Heart left ventricle (tissue), 13 donors: ENCODE measurements at regions not wholly inside any gene's neighbourhood (a gene's known extent, or its start where the extent isn't known, plus 50 kb on each side); places are given as distances from the start of the nearest gene placed in this dataset.

Experiments used
- POLR2A ChIP-seq, 2 donors: fragments of 450-650 bp; IDR thresholded peaks; one replicate each; pipeline ENCODE4 v1.6.1; 2017; ENCODE audit warnings: antibody characterized with exemption in 2 of 2, mild to moderate bottlenecking in 2 of 2, moderate library complexity in 2 of 2
- TF ChIP-seq, protein P1 (sequence below), 12 donors: fragments of 200-600 bp; sonication (generic) in 4 of 12; IDR thresholded peaks; one replicate each; pipeline versions ENCODE4 v1.5.0 to v1.8.0; 2018 to 2022; ENCODE audit warnings: antibody characterized with exemption in 12 of 12, mild to moderate bottlenecking in 5 of 12
- donor health status: ischemic (EF 13 %, LVEDD 7.1; RV severe dilation, severe dysfunction).
- donor health status: DM: no; HTN: yes; CAD: no.
- donor health status: DM: no; HTN: no; CAD: no.
- donor health status: ischemic (EF 25% LVEDD 6.9; RV normal size, moderate dysfunction).
- donor health status: ischemic (EF 25% LVEDD 5.7; RV mildly dilated, moderate dysfunction).
- donor health status: ischemic (EF 35%, LVEDD 5.7; RV mildly dilated, moderate dysfunction).
- donor health status: nonischemic (EF 11% LVEDD 7.7; RV severe dilation, severe dysfunction).
- donor health status: DM: yes; HTN: yes; CAD: no.
- donor health status: PGD.
- donor health status: ischemic (EF 29% LVEDD 5.4; RV normal size, mild dysfunction).
- donor health status: nonischemic (EF 23%, LVEDD 6.1; RV moderate dilation, normal function).

DNA sequence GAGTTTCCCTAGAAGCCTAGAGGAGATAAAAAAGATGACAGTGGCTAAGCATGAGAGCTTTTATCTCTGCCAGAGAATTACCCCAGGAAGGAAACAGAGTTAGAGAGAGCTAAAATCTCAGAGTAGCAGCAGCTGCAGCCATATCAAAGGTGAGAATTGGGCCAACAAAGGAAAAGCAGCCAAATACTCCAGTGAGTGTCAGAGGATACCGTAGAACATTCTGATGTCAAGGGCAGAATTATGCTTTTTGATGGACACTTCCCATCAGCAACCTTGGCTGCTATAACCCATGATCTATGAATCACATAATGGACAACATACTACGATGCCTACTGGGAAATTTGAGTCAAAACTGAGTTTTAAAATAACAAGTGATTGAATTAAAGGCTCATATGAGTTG is 405.8 kb upstream of the CPEB2 start:
- TF ChIP-seq, protein P1, sequence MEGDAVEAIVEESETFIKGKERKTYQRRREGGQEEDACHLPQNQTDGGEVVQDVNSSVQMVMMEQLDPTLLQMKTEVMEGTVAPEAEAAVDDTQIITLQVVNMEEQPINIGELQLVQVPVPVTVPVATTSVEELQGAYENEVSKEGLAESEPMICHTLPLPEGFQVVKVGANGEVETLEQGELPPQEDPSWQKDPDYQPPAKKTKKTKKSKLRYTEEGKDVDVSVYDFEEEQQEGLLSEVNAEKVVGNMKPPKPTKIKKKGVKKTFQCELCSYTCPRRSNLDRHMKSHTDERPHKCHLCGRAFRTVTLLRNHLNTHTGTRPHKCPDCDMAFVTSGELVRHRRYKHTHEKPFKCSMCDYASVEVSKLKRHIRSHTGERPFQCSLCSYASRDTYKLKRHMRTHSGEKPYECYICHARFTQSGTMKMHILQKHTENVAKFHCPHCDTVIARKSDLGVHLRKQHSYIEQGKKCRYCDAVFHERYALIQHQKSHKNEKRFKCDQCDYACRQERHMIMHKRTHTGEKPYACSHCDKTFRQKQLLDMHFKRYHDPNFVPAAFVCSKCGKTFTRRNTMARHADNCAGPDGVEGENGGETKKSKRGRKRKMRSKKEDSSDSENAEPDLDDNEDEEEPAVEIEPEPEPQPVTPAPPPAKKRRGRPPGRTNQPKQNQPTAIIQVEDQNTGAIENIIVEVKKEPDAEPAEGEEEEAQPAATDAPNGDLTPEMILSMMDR (IDR thresholded peaks at IDR 0.05) = no peak
- no peak for TF ChIP-seq POLR2A (IDR thresholded peaks at IDR 0.05)
